Mesenchymal stem cell (in vitro differentiated cells and primary cell): ENCODE measurements at regions not wholly inside any gene's neighbourhood (a gene's known extent, or its start where the extent isn't known, plus 50 kb on each side); places are given as distances from the start of the nearest gene placed in this dataset.
A peak's percentile ranks its signal among the peaks of the same experiment; 100 is the strongest.

Source experiments
- DNase-seq: peaks from one replicate; pipeline ENCODE4 v3.0.0-alpha.2; 2013
- H2AFZ ChIP-seq: one replicate; pipeline ENCODE4 v1.6.1; 2013; ENCODE audit warnings: low read depth, mild to moderate bottlenecking, control low read depth, inconsistent platforms, low read length, moderate library complexity
- H2AK5ac ChIP-seq: 2 replicates; pipeline ENCODE4 v1.6.1; 2013; ENCODE audit warnings: low read length, moderate library complexity, mild to moderate bottlenecking, inconsistent platforms; ENCODE audit not compliant: severe bottlenecking
- H2BK120ac ChIP-seq: one replicate; pipeline ENCODE4 v1.6.1; 2013; ENCODE audit warnings: low read depth, mild to moderate bottlenecking, inconsistent platforms, low read length, moderate library complexity
- H2BK12ac ChIP-seq, 2 experiments: one replicate each; pipeline ENCODE4 v1.6.1; 2013; ENCODE audit warnings: inconsistent platforms in 2 of 2, low read length in 2 of 2, mild to moderate bottlenecking in 2 of 2, moderate library complexity in 2 of 2, control low read depth in 1 of 2
- H2BK15ac ChIP-seq: one replicate; pipeline ENCODE4 v1.6.1; 2013; ENCODE audit warnings: mild to moderate bottlenecking, low read depth, inconsistent platforms; ENCODE audit not compliant: poor library complexity, severe bottlenecking
- H2BK5ac ChIP-seq: 2 replicates; pipeline ENCODE4 v1.6.1; 2013; ENCODE audit warnings: low read depth, mild to moderate bottlenecking, low read length, control low read depth, inconsistent platforms; ENCODE audit not compliant: poor library complexity, severe bottlenecking
- H3K14ac ChIP-seq, 2 experiments: one replicate each; pipeline ENCODE4 v1.6.1; 2013; ENCODE audit warnings: inconsistent platforms in 2 of 2, low read length in 2 of 2, control low read depth in 1 of 2, mild to moderate bottlenecking in 1 of 2, moderate library complexity in 1 of 2
- H3K18ac ChIP-seq, 2 experiments: one replicate each; pipeline ENCODE4 v1.6.1; 2013; ENCODE audit warnings: inconsistent platforms in 2 of 2, low read length in 2 of 2, control low read depth in 1 of 2, low read depth in 1 of 2, mild to moderate bottlenecking in 1 of 2
- H3K23ac ChIP-seq, 2 experiments: one replicate each; pipeline ENCODE4 v1.6.1; 2013; ENCODE audit warnings: inconsistent platforms in 2 of 2, low read length in 2 of 2, mild to moderate bottlenecking in 2 of 2, moderate library complexity in 2 of 2, control low read depth in 1 of 2
- H3K27ac ChIP-seq: 2 replicates; pipeline ENCODE4 v1.5.1; 2013; ENCODE audit warnings: mild to moderate bottlenecking, moderate library complexity, low read length, control low read depth, inconsistent platforms; ENCODE audit not compliant: poor library complexity, severe bottlenecking
- H3K27me3 ChIP-seq, 2 experiments: 2 replicates each; pipeline versions ENCODE4 v1.6.1 to v1.7.0; 2013; ENCODE audit warnings: low read length in 2 of 2, mild to moderate bottlenecking in 2 of 2, moderate library complexity in 2 of 2, control low read depth in 1 of 2, inconsistent platforms in 1 of 2; ENCODE audit not compliant: control insufficient read depth in 1 of 2, insufficient read depth in 1 of 2
- H3K36me3 ChIP-seq, 2 experiments: 2 replicates each; pipeline versions ENCODE4 v1.6.1 to v1.7.0; 2013; ENCODE audit warnings: low read length in 2 of 2, control low read depth in 1 of 2, inconsistent platforms in 1 of 2, low read depth in 1 of 2, mild to moderate bottlenecking in 1 of 2; ENCODE audit not compliant: insufficient read depth in 2 of 2, control insufficient read depth in 1 of 2
- H3K4ac ChIP-seq, 2 experiments: one replicate each; pipeline ENCODE4 v1.6.1; 2013; ENCODE audit warnings: inconsistent platforms in 2 of 2, low read length in 2 of 2, mild to moderate bottlenecking in 2 of 2, moderate library complexity in 2 of 2, control low read depth in 1 of 2, low read depth in 1 of 2
- H3K4me1 ChIP-seq: 2 replicates; pipeline ENCODE4 v1.6.1; 2013; ENCODE audit warnings: low read depth, low read length, control low read depth; ENCODE audit not compliant: control insufficient read depth, insufficient read depth
- H3K4me2 ChIP-seq: 2 replicates; pipeline ENCODE4 v1.6.1; 2013; ENCODE audit warnings: low read length, mild to moderate bottlenecking, inconsistent platforms; ENCODE audit not compliant: poor library complexity, severe bottlenecking
- H3K4me3 ChIP-seq, 2 experiments: 2 replicates each; pipeline versions ENCODE4 v1.5.1 to v1.7.0; 2013; ENCODE audit warnings: low read length in 2 of 2, mild to moderate bottlenecking in 2 of 2, control low read depth in 1 of 2, low read depth in 1 of 2; ENCODE audit not compliant: insufficient read depth in 1 of 2
- H3K79me1 ChIP-seq: replicated peaks from 2 replicates; pipeline ENCODE4 v1.6.1; 2013; ENCODE audit warnings: mild to moderate bottlenecking, control low read depth, low read length, inconsistent platforms; ENCODE audit not compliant: poor library complexity, severe bottlenecking
- H3K9ac ChIP-seq: 2 replicates; pipeline ENCODE4 v1.7.0; 2013; ENCODE audit warnings: mild to moderate bottlenecking, low read length, moderate library complexity
- H3K9me3 ChIP-seq: 2 replicates; pipeline ENCODE4 v1.7.0; 2013; ENCODE audit warnings: mild to moderate bottlenecking, low read length; ENCODE audit not compliant: control insufficient read depth
- H4K8ac ChIP-seq: one replicate; pipeline ENCODE4 v1.6.1; 2013; ENCODE audit warnings: inconsistent platforms, mild to moderate bottlenecking, low read length, moderate library complexity
- H4K91ac ChIP-seq: one replicate; pipeline ENCODE4 v1.6.1; 2013; ENCODE audit warnings: mild to moderate bottlenecking, low read length, inconsistent platforms
- WGBS: methylation state at CpG from one replicate; pipeline ENCODE4 v1.1.7; 2013; ENCODE audit warnings: mixed read lengths; 5-methylcytosine and 5-hydroxymethylcytosine counted together

DNA sequence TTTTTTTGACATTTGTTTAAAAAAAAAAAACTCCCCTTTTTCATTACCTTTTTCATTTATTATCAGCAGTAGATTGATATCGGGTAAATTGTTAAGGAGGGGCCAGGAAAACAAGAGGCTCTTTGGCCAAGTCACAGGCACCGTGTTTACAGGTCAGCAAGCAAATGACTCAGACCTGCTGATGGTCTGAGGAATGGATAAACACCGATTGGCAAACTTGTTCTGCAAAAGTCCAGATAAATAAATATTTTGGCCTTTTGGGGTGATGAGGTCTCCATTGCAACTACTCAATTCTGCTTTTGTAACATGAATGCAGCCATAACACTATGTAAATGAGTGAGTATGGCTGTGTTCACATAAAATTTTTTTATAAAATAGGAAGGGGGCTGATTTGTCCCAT lies 94.0 kb downstream of the RPS29 start:
- Histone ChIP-seq H2BK12ac (no peak overlapping the region), H3K4me1 (no peaks in the 10 kb centered on the region), H3K36me3 (no peaks in the 10 kb centered on the region), H3K9me3 (no peaks in the 10 kb centered on the region), H2AK5ac (no peak overlapping the region), H3K27me3 (peaks cover 7 to 15% of the 10 kb centered on the region in 2 experiments), H4K8ac (no peak overlapping the region), H3K18ac (no peak overlapping the region), H4K91ac (no peak overlapping the region), H3K27ac (no peak overlapping the region), H2BK5ac (no peak overlapping the region), H3K4me2 (no peak overlapping the region), H3K4ac (no peak overlapping the region), H2AFZ (no peak overlapping the region), H2BK15ac (no peak overlapping the region), H3K14ac (no peak overlapping the region), H3K79me1 (no peaks in the 10 kb centered on the region), H3K4me3 (no peak overlapping the region), H3K23ac (no peak overlapping the region), H3K9ac (no peak overlapping the region), H2BK120ac (no peak overlapping the region)
- DNase-seq = peak; percentile 28
- 46% methylated on average over 3 of the region's 3 CpGs for WGBS

DNA sequence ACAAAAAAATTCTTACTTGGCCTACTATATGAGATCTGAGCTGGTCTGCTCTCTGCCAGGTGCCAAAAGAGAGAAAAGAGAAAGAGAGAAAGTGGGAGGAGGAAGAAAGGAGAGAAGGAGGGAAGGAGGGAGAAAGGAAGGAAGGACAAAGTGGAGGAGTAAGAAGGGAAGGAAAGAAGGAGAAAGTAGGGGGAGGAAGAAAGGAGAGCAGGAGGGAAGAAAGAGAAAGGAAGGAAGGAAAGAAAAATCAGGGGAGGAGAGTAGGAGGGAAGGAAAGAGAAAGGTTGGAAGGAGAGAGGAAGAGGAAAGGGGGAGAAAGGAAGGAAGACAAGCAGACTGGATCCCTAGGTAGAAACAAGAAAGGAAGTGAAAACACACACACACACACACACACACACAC lies 96.8 kb downstream of the RPS29 start:
- no peak overlapping the region for H2BK5ac ChIP-seq
- no peak overlapping the region for H2BK12ac ChIP-seq
- H2BK120ac ChIP-seq = no peak overlapping the region
- peaks cover 7 to 11% of the 10 kb centered on the region in 2 experiments for H3K27me3 ChIP-seq
- H3K27ac ChIP-seq = no peak overlapping the region
- no peak overlapping the region for H2AFZ ChIP-seq
- H4K91ac ChIP-seq = no peak overlapping the region
- H3K9ac ChIP-seq = no peak overlapping the region
- H2AK5ac ChIP-seq = no peak overlapping the region
- no peaks in the 10 kb centered on the region for H3K4me1 ChIP-seq
- no peak overlapping the region for H3K4ac ChIP-seq
- no peak overlapping the region for H3K18ac ChIP-seq
- no peak overlapping the region for H3K4me2 ChIP-seq
- no peak for DNase-seq
- H3K9me3 ChIP-seq = no peaks in the 10 kb centered on the region
- no peaks in the 10 kb centered on the region for H3K79me1 ChIP-seq
- H3K4me3 ChIP-seq = no peak overlapping the region
- no peak overlapping the region for H3K23ac ChIP-seq
- H4K8ac ChIP-seq = no peak overlapping the region
- no peak overlapping the region for H3K14ac ChIP-seq
- no peak overlapping the region for H2BK15ac ChIP-seq
- H3K36me3 ChIP-seq = no peaks in the 10 kb centered on the region

DNA sequence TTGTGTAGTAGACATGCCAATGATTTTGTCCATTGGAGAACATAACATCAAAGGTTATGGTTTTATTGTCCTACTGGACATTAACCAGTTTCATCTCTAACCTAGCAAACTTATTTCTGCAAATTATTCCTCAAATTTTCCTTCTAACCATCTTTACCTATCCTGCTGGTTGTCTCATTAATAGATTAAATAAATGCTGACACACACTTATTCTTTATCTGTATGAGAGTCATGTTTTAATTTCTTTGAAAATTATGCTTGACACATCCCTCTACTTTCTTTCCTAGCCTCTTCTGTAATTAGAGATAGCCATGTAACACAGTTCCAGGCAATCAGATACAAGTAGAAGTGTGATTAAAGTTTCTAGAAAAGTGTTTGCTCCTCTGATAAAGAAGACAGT lies 98.9 kb downstream of the RPS29 start:
- H3K23ac ChIP-seq = no peak overlapping the region
- no peak overlapping the region for H3K4me3 ChIP-seq
- H2AK5ac ChIP-seq = no peak overlapping the region
- no peaks in the 10 kb centered on the region for H3K4me1 ChIP-seq
- no peak overlapping the region for H4K8ac ChIP-seq
- H2BK15ac ChIP-seq = no peak overlapping the region
- no peak overlapping the region for H3K27ac ChIP-seq
- H3K27me3 ChIP-seq = peaks cover 0 to 14% of the 10 kb centered on the region in 2 experiments
- no peak overlapping the region for H3K18ac ChIP-seq
- H3K4me2 ChIP-seq = no peak overlapping the region
- no peaks in the 10 kb centered on the region for H3K36me3 ChIP-seq
- H2AFZ ChIP-seq = no peak overlapping the region
- H2BK120ac ChIP-seq = no peak overlapping the region
- no peaks in the 10 kb centered on the region for H3K79me1 ChIP-seq
- H3K14ac ChIP-seq = no peak overlapping the region
- no peak overlapping the region for H3K9ac ChIP-seq
- no peak overlapping the region for H2BK5ac ChIP-seq
- no peak for DNase-seq
- no peak overlapping the region for H2BK12ac ChIP-seq
- H3K9me3 ChIP-seq = no peaks in the 10 kb centered on the region
- H4K91ac ChIP-seq = no peak overlapping the region
- no peak overlapping the region for H3K4ac ChIP-seq

DNA sequence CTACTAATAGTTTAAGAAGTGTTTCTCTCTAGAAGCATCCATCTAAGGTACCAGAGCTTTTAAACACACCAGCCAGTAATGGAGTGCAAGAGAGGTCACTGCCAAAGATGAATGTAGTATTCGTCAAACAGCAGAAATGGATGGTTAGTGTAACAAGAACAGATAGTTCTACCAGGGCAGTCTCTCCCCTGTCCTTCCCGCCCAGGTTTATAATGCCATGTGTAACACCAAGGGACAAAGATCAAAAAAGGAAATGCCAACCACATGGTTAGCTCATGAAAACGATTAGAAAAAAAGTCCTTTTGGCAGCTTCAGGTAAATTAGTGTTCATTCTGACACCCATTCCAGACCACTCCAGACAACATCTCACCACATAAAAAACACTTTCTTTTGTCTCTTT lies 100.9 kb downstream of the RPS29 start:
- H3K9ac ChIP-seq = no peak overlapping the region
- WGBS = 90% methylated on average over 3 of the region's 3 CpGs
- no peak overlapping the region for H2AFZ ChIP-seq
- no peak overlapping the region for H3K4ac ChIP-seq
- H3K4me2 ChIP-seq = no peak overlapping the region
- H3K27me3 ChIP-seq = peaks cover 0 to 14% of the 10 kb centered on the region in 2 experiments
- H2BK5ac ChIP-seq = no peak overlapping the region
- no peak overlapping the region for H2BK12ac ChIP-seq
- no peak overlapping the region for H2BK120ac ChIP-seq
- H3K9me3 ChIP-seq = peaks cover 3% of the 10 kb centered on the region
- no peak overlapping the region for H3K4me3 ChIP-seq
- no peak overlapping the region for H2AK5ac ChIP-seq
- H4K8ac ChIP-seq = no peak overlapping the region
- no peaks in the 10 kb centered on the region for H3K36me3 ChIP-seq
- no peak for DNase-seq
- H3K79me1 ChIP-seq = no peaks in the 10 kb centered on the region
- no peak overlapping the region for H3K27ac ChIP-seq
- H2BK15ac ChIP-seq = no peak overlapping the region
- no peak overlapping the region for H4K91ac ChIP-seq
- no peak overlapping the region for H3K23ac ChIP-seq
- no peak overlapping the region for H3K14ac ChIP-seq
- no peaks in the 10 kb centered on the region for H3K4me1 ChIP-seq
- H3K18ac ChIP-seq = no peak overlapping the region
